H9 (cell line): ENCODE measurements at regions not wholly inside any gene's neighbourhood (a gene's known extent, or its start where the extent isn't known, plus 50 kb on each side); places are given as distances from the start of the nearest gene placed in this dataset.

ENCODE experiments used
- DNase-seq: peaks from one replicate; pipeline ENCODE4 v3.0.0-alpha.2; 2017
- H2AFZ ChIP-seq: one replicate; pipeline ENCODE4 v1.6.1; 2013; ENCODE audit warnings: mild to moderate bottlenecking, low read length, control low read depth, moderate library complexity
- H2AK5ac ChIP-seq: 2 replicates; pipeline ENCODE4 v1.6.1; 2013; ENCODE audit warnings: low read length, control low read depth, mixed read lengths; ENCODE audit not compliant: insufficient read length
- H2BK120ac ChIP-seq: one replicate; pipeline ENCODE4 v1.6.1; 2013; ENCODE audit warnings: low read depth, mild to moderate bottlenecking, low read length, control low read depth, inconsistent platforms; ENCODE audit not compliant: poor library complexity, severe bottlenecking
- H2BK12ac ChIP-seq: 2 replicates; pipeline ENCODE4 v1.6.1; 2013; ENCODE audit warnings: low read length, control low read depth, mixed read lengths, low read depth; ENCODE audit not compliant: insufficient read length
- H2BK15ac ChIP-seq: 2 replicates; pipeline ENCODE4 v1.6.1; 2013; ENCODE audit warnings: low read depth, low read length, control low read depth
- H2BK20ac ChIP-seq: one replicate; pipeline ENCODE4 v1.6.1; 2013; ENCODE audit warnings: low read depth, mild to moderate bottlenecking, low read length, control low read depth, inconsistent platforms; ENCODE audit not compliant: poor library complexity, severe bottlenecking
- H2BK5ac ChIP-seq: 2 replicates; pipeline ENCODE4 v1.6.1; 2013; ENCODE audit warnings: low read length, control low read depth, mixed read lengths; ENCODE audit not compliant: insufficient read length
- H3K14ac ChIP-seq: 2 replicates; pipeline ENCODE4 v1.6.1; 2013; ENCODE audit warnings: low read length, control low read depth; ENCODE audit not compliant: insufficient read depth
- H3K18ac ChIP-seq: 2 replicates; pipeline ENCODE4 v1.6.1; 2013; ENCODE audit warnings: low read depth, mild to moderate bottlenecking, mixed read lengths, low read length, control low read depth; ENCODE audit not compliant: insufficient read length
- H3K23ac ChIP-seq: 2 replicates; pipeline ENCODE4 v1.6.1; 2013; ENCODE audit warnings: low read length, control low read depth, mixed read lengths, low read depth; ENCODE audit not compliant: insufficient read length
- H3K23me2 ChIP-seq: 2 replicates; pipeline ENCODE4 v1.6.1; 2013; ENCODE audit warnings: low read depth, mild to moderate bottlenecking, mixed read lengths, low read length, control low read depth; ENCODE audit not compliant: insufficient read length, poor library complexity, severe bottlenecking
- H3K27ac ChIP-seq: 2 replicates; pipeline ENCODE4 v1.5.1; 2013; ENCODE audit warnings: low read length, control low read depth, mixed read lengths, low read depth; ENCODE audit not compliant: insufficient read length
- H3K27me3 ChIP-seq: 2 replicates; pipeline ENCODE4 v1.6.1; 2013; ENCODE audit warnings: low read length, control low read depth, inconsistent platforms; ENCODE audit not compliant: insufficient read depth
- H3K4ac ChIP-seq: 2 replicates; pipeline ENCODE4 v1.6.1; 2013; ENCODE audit warnings: low read depth, mild to moderate bottlenecking, control low read depth, inconsistent platforms, low read length, moderate library complexity
- H3K4me1 ChIP-seq: 2 replicates; pipeline ENCODE4 v1.6.1; 2013; ENCODE audit warnings: low read length, control low read depth, inconsistent platforms; ENCODE audit not compliant: insufficient read depth
- H3K4me2 ChIP-seq: 2 replicates; pipeline ENCODE4 v1.6.1; 2013; ENCODE audit warnings: low read length, control low read depth, mixed read lengths; ENCODE audit not compliant: insufficient read length, insufficient read depth
- H3K56ac ChIP-seq: 2 replicates; pipeline ENCODE4 v1.6.1; 2013; ENCODE audit warnings: low read depth, mild to moderate bottlenecking, mixed read lengths, low read length, control low read depth; ENCODE audit not compliant: insufficient read length
- H3K79me1 ChIP-seq: 2 replicates; pipeline ENCODE4 v1.6.1; 2013; ENCODE audit warnings: low read depth, mild to moderate bottlenecking, moderate library complexity, low read length, control low read depth, inconsistent platforms; ENCODE audit not compliant: insufficient read depth, poor library complexity, severe bottlenecking
- H3K79me2 ChIP-seq: 2 replicates; pipeline ENCODE4 v1.6.1; 2013; ENCODE audit warnings: low read length, control low read depth, inconsistent platforms; ENCODE audit not compliant: insufficient read depth
- H3K9ac ChIP-seq: 2 replicates; pipeline ENCODE4 v1.6.1; 2013; ENCODE audit warnings: low read length, control low read depth, mixed read lengths; ENCODE audit not compliant: insufficient read length; ENCODE audit errors: extremely low read depth
- H3K9me3 ChIP-seq: one replicate; pipeline ENCODE4 v1.6.1; 2013; ENCODE audit warnings: low read depth, low read length, inconsistent platforms; ENCODE audit not compliant: control insufficient read depth
- H3T11ph ChIP-seq: one replicate; pipeline ENCODE4 v1.6.1; 2013; ENCODE audit warnings: mild to moderate bottlenecking, low read length, control low read depth, inconsistent platforms
- H4K20me1 ChIP-seq: one replicate; pipeline ENCODE4 v1.6.1; 2013; ENCODE audit not compliant: control insufficient read depth, insufficient read length, insufficient read depth
- H4K5ac ChIP-seq: 2 replicates; pipeline ENCODE4 v1.6.1; 2013; ENCODE audit warnings: low read depth, mild to moderate bottlenecking, mixed read lengths, low read length, control low read depth; ENCODE audit not compliant: insufficient read length
- H4K8ac ChIP-seq: replicated peaks from 2 replicates; pipeline ENCODE4 v1.6.1; 2013; ENCODE audit warnings: low read length, control low read depth, mixed read lengths, low read depth; ENCODE audit not compliant: insufficient read length
- H4K91ac ChIP-seq: 2 replicates; pipeline ENCODE4 v1.6.1; 2013; ENCODE audit warnings: low read depth, mild to moderate bottlenecking, moderate library complexity, mixed read lengths, low read length, control low read depth; ENCODE audit not compliant: insufficient read length
- H3K27ac Mint-ChIP-seq, 3 experiments: 2 replicates in 2 of 3; 3 replicates in 1 of 3; pipeline ENCODE4 v1.8.0; 2020 to 2021; ENCODE audit warnings: mixed read lengths in 3 of 3, mild to moderate bottlenecking in 1 of 3, moderate library complexity in 1 of 3
- H3K27me3 Mint-ChIP-seq: 2 replicates; pipeline ENCODE4 v1.8.0; 2021; ENCODE audit warnings: low read depth, mild to moderate bottlenecking, moderate library complexity, mixed read lengths
- H3K36me3 Mint-ChIP-seq, 3 experiments: 2 replicates in 2 of 3; 3 replicates in 1 of 3; pipeline ENCODE4 v1.8.0; 2020 to 2021; ENCODE audit warnings: low read depth in 3 of 3, mixed read lengths in 3 of 3; ENCODE audit not compliant: insufficient read depth in 1 of 3
- H3K4me1 Mint-ChIP-seq, 2 experiments: 2 replicates each; pipeline ENCODE4 v1.8.0; 2020; ENCODE audit warnings: mixed read lengths in 2 of 2
- H3K4me3 Mint-ChIP-seq, 2 experiments: 2 replicates in 1 of 2; 3 replicates in 1 of 2; pipeline ENCODE4 v1.8.0; 2020 to 2021; ENCODE audit warnings: mild to moderate bottlenecking in 2 of 2, mixed read lengths in 2 of 2, moderate library complexity in 1 of 2
- H3K9me3 Mint-ChIP-seq, 2 experiments: 2 replicates in 1 of 2; 3 replicates in 1 of 2; pipeline ENCODE4 v1.8.0; 2020; ENCODE audit warnings: mild to moderate bottlenecking in 2 of 2, mixed read lengths in 2 of 2, moderate library complexity in 1 of 2
- WGBS: extraction: QIAGEN DNeasy Blood & Tissue Kit; methylation state at CpG from one replicate; pipeline ENCODE4 v1.1.7; 2013; ENCODE audit warnings: missing lambda C conversion rate, low lambda C conversion rate, mixed read lengths; ENCODE audit not compliant: insufficient read length; ENCODE audit errors: extremely low coverage; 5-methylcytosine and 5-hydroxymethylcytosine counted together
- TF ChIP-seq, protein P1 (sequence below): fragments of 200-600 bp; sonication (generic); conservative IDR thresholded peaks from 3 replicates; pipeline ENCODE4 v1.8.0; 2021; ENCODE audit warnings: antibody characterized with exemption, mild to moderate bottlenecking

DNA sequence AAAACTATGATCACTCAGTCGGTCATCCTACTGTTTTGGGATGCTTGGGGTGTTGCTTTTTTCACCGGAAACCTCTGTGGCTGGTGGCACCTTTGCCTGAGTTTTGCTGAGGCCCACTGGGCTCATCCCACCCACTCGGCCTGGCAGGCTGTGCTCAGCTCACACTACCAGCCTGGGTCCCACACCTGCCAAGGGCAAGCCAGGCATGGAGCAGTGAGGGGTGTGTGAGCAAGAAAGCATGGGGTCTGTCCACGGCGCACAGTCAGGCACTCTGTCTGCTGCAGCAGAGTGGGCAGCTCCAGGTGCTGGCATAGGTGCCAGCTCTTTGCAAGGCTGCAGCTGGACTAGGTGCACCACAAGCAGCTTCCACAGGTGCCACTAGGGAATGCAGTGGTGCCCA, 91.7 kb downstream of the TBXT start:
- Histone ChIP-seq H2BK20ac (no peak overlapping the region), H3K27ac (no peak overlapping the region), H4K5ac (no peak overlapping the region), H2BK15ac (no peak overlapping the region), H3K23ac (no peak overlapping the region), H2AFZ (no peak overlapping the region), H3K56ac (no peak overlapping the region), H3K79me1 (no peaks in the 10 kb centered on the region), H3K4ac (no peak overlapping the region), H4K91ac (no peak overlapping the region), H4K8ac (no peak overlapping the region), H2BK120ac (no peak overlapping the region), H3K79me2 (no peaks in the 10 kb centered on the region), H3K23me2 (no peaks in the 10 kb centered on the region), H2AK5ac (no peak overlapping the region), H2BK12ac (no peak overlapping the region), H3K18ac (no peak overlapping the region), H3K9me3 (no peaks in the 10 kb centered on the region), H3K4me1 (no peaks in the 10 kb centered on the region), H3K4me2 (no peak overlapping the region), H3K9ac (no peak overlapping the region), H4K20me1 (no peaks in the 10 kb centered on the region), H3T11ph (no peak overlapping the region), H3K14ac (no peak overlapping the region; the same call in 1 of the 2 replicates), H2BK5ac (no peak overlapping the region), H3K27me3 (no peaks in the 10 kb centered on the region)
- no peaks in the 10 kb centered on the region for H3K9me3 Mint-ChIP-seq
- H3K27me3 Mint-ChIP-seq: peaks cover 5% of the 10 kb centered on the region
- H3K4me3 Mint-ChIP-seq: no peak overlapping the region
- H3K36me3 Mint-ChIP-seq: no peaks in the 10 kb centered on the region
- H3K4me1 Mint-ChIP-seq: no peaks in the 10 kb centered on the region
- TF ChIP-seq, protein P1, sequence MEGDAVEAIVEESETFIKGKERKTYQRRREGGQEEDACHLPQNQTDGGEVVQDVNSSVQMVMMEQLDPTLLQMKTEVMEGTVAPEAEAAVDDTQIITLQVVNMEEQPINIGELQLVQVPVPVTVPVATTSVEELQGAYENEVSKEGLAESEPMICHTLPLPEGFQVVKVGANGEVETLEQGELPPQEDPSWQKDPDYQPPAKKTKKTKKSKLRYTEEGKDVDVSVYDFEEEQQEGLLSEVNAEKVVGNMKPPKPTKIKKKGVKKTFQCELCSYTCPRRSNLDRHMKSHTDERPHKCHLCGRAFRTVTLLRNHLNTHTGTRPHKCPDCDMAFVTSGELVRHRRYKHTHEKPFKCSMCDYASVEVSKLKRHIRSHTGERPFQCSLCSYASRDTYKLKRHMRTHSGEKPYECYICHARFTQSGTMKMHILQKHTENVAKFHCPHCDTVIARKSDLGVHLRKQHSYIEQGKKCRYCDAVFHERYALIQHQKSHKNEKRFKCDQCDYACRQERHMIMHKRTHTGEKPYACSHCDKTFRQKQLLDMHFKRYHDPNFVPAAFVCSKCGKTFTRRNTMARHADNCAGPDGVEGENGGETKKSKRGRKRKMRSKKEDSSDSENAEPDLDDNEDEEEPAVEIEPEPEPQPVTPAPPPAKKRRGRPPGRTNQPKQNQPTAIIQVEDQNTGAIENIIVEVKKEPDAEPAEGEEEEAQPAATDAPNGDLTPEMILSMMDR: no peak
- no CpG with 5 or more reads among the region's 5 CpGs for WGBS
- no peak for DNase-seq
- H3K27ac Mint-ChIP-seq: no peak overlapping the region
